ENCODE measurements at regions not wholly inside any gene's neighbourhood (a gene's known extent, or its start where the extent isn't known, plus 50 kb on each side); places are given as distances from the start of the nearest gene placed in this dataset.

- TF ChIP-seq, protein P1, sequence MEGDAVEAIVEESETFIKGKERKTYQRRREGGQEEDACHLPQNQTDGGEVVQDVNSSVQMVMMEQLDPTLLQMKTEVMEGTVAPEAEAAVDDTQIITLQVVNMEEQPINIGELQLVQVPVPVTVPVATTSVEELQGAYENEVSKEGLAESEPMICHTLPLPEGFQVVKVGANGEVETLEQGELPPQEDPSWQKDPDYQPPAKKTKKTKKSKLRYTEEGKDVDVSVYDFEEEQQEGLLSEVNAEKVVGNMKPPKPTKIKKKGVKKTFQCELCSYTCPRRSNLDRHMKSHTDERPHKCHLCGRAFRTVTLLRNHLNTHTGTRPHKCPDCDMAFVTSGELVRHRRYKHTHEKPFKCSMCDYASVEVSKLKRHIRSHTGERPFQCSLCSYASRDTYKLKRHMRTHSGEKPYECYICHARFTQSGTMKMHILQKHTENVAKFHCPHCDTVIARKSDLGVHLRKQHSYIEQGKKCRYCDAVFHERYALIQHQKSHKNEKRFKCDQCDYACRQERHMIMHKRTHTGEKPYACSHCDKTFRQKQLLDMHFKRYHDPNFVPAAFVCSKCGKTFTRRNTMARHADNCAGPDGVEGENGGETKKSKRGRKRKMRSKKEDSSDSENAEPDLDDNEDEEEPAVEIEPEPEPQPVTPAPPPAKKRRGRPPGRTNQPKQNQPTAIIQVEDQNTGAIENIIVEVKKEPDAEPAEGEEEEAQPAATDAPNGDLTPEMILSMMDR (IDR thresholded peaks at IDR 0.05), result no peak
- Histone ChIP-seq H3K4me3 (ENCODE audit: low read length) (no peak overlapping the region), H3K36me3 (ENCODE audit: insufficient read depth, low read length) (no peaks in the 10 kb centered on the region), H3K27me3 (ENCODE audit: control insufficient read depth in 1 of 2, insufficient read depth in 2 of 2, low read length in 2 of 2) (no peaks in the 10 kb centered on the region), H3K27ac (ENCODE audit: low read depth in 1 of 2, low read length in 2 of 2) (no peak overlapping the region), H3K4me1 (ENCODE audit: insufficient read depth, low read length) (no peaks in the 10 kb centered on the region), H3K9me3 (ENCODE audit: control insufficient read depth in 1 of 2, insufficient read depth in 1 of 2, low read length in 2 of 2) (peaks cover 10 to 24% of the 10 kb centered on the region in 2 experiments)
- ChIA-PET POLR2A (no interaction called here), CTCF (no interaction called here)
- no peaks in the 10 kb centered on the region for H3K36me3 Mint-ChIP-seq (ENCODE audit: low read depth)
- no peaks in the 10 kb centered on the region for H3K27me3 Mint-ChIP-seq
- H3K27ac Mint-ChIP-seq, result no peak overlapping the region
- H3K4me3 Mint-ChIP-seq, result no peak overlapping the region
- no peaks in the 10 kb centered on the region for H3K4me1 Mint-ChIP-seq (ENCODE audit: low read depth)
- DNase-seq, result no peak
- no peak for ATAC-seq (ENCODE audit: poor library complexity)
- intact Hi-C loops (cut with DNase I, micrococcal nuclease), result no loop called here
- peaks cover 6% of the 10 kb centered on the region for H3K9me3 Mint-ChIP-seq
Observed at GRCh38 chr2:129377078-129377469, 602.4 kb upstream of the RAB6C start.

DNA sequence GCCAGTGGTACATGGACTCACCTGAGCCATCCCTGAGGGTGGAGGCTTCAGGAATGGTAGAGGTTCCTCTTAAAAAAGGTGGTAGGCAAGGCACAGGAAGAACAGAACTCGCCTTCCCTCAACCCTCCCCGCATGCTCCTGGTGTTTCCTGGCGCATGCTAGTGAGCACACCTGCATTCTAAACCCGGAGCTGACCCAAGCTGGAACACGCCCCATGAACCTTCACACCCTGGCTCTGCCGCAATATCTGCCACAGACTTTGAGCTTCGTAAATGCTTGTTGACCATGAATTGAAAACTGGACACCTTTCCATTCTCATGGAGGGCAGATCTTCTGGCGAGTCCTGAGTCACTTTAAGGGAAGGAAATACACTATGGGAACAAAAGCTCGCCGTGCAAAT is 601.3 kb upstream of the RAB6C start:
- no peaks in the 10 kb centered on the region for H3K27me3 ChIP-seq (ENCODE audit: control insufficient read depth in 1 of 2, insufficient read depth in 2 of 2, low read length in 2 of 2)
- Mint-ChIP-seq H3K27me3 (no peaks in the 10 kb centered on the region), H3K36me3 (ENCODE audit: low read depth) (no peaks in the 10 kb centered on the region), H3K4me1 (ENCODE audit: low read depth) (no peaks in the 10 kb centered on the region), H3K27ac (no peak overlapping the region), H3K4me3 (no peak overlapping the region), H3K9me3 (peaks cover 9% of the 10 kb centered on the region)
- ATAC-seq (ENCODE audit: poor library complexity) (no peak), DNase-seq (no peak)
- no peak overlapping the region for H3K27ac ChIP-seq (ENCODE audit: low read depth in 1 of 2, low read length in 2 of 2)
- no peaks in the 10 kb centered on the region for H3K36me3 ChIP-seq (ENCODE audit: insufficient read depth, low read length)
- POLR2A ChIA-PET, result no interaction called here
- CTCF ChIA-PET, result no interaction called here
- peaks cover 10 to 24% of the 10 kb centered on the region in 2 experiments for H3K9me3 ChIP-seq (ENCODE audit: control insufficient read depth in 1 of 2, insufficient read depth in 1 of 2, low read length in 2 of 2)
- H3K4me3 ChIP-seq (ENCODE audit: low read length), result no peak overlapping the region
- no peaks in the 10 kb centered on the region for H3K4me1 ChIP-seq (ENCODE audit: insufficient read depth, low read length)
- intact Hi-C loops (cut with DNase I, micrococcal nuclease), result no loop called here
- TF ChIP-seq, protein P1 (IDR thresholded peaks at IDR 0.05), result no peak

GRCh38 chr2:129379411-129379810 is 600.1 kb upstream of the RAB6C start:
- Histone ChIP-seq H3K4me1 (ENCODE audit: insufficient read depth, low read length) (no peaks in the 10 kb centered on the region), H3K27ac (ENCODE audit: low read depth in 1 of 2, low read length in 2 of 2) (no peak overlapping the region), H3K9me3 (ENCODE audit: control insufficient read depth in 1 of 2, insufficient read depth in 1 of 2, low read length in 2 of 2) (peaks cover 10 to 16% of the 10 kb centered on the region in 2 experiments), H3K36me3 (ENCODE audit: insufficient read depth, low read length) (no peaks in the 10 kb centered on the region), H3K4me3 (ENCODE audit: low read length) (no peak overlapping the region), H3K27me3 (ENCODE audit: control insufficient read depth in 1 of 2, insufficient read depth in 2 of 2, low read length in 2 of 2) (no peaks in the 10 kb centered on the region)
- Mint-ChIP-seq H3K4me1 (ENCODE audit: low read depth) (no peaks in the 10 kb centered on the region), H3K27ac (no peak overlapping the region), H3K27me3 (no peaks in the 10 kb centered on the region), H3K4me3 (no peak overlapping the region), H3K36me3 (ENCODE audit: low read depth) (no peaks in the 10 kb centered on the region), H3K9me3 (peaks cover 12% of the 10 kb centered on the region)
- intact Hi-C loops (cut with DNase I, micrococcal nuclease), result no loop called here
- TF ChIP-seq, protein P1 (IDR thresholded peaks at IDR 0.05), result no peak
- POLR2A ChIA-PET, result no interaction called here
- CTCF ChIA-PET, result no interaction called here
- DNase-seq (no peak), ATAC-seq (ENCODE audit: poor library complexity) (no peak)

Data from CD4-positive, alpha-beta T cell (primary cell).